NCI-H345 treated with DMSO at 0.1 percent for 48 hours (cell line): ENCODE measurements at regions not wholly inside any gene's neighbourhood (a gene's known extent, or its start where the extent isn't known, plus 50 kb on each side); places are given as distances from the start of the nearest gene placed in this dataset.

Experiments used
- DNase-seq: peaks from one replicate; lab custom pipeline; 2025; ENCODE audit not compliant: unreplicated experiment; lab: John Stamatoyannopoulos, UW

DNA sequence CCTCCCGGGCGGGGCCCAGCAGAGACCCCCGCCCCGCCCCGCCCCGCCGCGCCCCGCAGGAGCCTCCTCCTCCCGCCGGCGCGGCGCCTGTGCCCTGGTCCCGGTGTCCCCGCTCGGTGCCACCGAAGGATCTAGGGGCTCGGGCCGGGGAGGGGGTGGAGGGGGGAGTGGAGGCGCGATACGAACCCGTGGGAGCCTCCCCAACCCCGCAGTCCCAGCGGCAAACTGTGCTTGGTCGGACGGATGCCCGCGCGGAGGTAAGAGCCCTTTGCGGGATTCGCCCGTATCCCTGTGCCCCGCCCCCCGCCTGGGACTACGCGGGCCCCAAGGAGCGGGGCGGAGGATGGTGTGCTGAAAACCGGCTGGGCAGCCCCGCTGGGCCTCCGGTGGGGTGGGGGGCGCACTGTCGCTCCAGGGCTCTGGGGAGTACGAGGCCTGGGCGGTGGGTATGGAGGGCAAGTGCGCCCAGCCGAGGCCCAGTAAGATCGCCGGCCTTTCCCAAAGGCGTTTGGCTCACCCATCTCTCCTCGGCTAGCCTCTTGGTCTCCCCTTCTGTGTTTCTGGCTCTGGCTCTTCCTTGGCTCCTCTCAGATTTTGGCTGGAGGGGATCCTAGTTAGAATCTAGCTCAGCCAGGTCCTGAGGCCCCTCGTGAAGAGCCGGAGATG lies 65.6 kb upstream of the POLG start:
- no peak for DNase-seq

DNA sequence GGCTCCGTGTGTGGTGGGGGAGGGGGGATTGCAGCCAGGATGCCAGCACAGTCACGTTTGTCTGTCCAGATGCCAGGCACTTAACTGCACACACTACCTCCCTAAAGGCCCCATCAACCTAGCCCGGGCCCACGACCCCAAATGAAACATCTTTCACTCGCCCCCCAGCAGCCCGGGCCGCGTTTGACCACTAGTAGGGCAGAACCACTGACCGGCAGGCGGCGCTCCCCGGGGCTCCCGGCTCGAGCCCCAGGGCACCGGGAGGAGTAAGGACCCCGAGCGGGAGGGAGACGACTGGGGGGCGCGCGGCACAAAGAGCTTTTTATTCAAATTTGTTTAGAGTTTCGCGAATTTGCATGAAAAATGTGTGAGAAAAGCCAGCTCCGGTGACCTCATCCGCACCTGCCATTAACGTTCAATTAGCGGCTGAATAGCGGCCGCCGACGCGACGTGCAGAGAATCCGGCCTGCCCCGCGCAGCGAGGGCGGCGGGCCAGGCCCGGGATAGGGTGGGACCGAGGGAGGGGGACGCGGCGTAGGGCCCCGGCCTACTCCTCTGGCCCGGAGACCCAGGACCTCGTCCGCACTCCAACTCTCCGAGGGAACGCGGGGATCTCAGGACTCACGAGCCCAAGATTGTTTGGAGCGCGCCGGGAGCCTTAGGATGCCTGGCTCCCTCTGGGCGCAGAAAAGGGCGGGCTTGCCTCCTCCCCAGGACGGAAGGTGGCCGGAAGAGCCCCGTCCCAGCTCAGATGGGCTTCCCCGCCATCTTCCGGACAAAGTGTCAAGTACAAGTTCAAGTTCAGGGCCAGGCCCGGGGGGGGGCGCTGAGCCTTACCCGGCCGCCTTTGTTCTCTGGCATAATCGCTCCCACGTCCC lies 64.9 kb upstream of the POLG start:
- DNase-seq: peak; percentile 14

GRCh38 chr15:89398896-89399237 lies 64.2 kb upstream of the POLG start:
- DNase-seq: no peak

- no peak for DNase-seq
Observed at GRCh38 chr15:89397653-89398023, 63.0 kb upstream of the POLG start.

DNA sequence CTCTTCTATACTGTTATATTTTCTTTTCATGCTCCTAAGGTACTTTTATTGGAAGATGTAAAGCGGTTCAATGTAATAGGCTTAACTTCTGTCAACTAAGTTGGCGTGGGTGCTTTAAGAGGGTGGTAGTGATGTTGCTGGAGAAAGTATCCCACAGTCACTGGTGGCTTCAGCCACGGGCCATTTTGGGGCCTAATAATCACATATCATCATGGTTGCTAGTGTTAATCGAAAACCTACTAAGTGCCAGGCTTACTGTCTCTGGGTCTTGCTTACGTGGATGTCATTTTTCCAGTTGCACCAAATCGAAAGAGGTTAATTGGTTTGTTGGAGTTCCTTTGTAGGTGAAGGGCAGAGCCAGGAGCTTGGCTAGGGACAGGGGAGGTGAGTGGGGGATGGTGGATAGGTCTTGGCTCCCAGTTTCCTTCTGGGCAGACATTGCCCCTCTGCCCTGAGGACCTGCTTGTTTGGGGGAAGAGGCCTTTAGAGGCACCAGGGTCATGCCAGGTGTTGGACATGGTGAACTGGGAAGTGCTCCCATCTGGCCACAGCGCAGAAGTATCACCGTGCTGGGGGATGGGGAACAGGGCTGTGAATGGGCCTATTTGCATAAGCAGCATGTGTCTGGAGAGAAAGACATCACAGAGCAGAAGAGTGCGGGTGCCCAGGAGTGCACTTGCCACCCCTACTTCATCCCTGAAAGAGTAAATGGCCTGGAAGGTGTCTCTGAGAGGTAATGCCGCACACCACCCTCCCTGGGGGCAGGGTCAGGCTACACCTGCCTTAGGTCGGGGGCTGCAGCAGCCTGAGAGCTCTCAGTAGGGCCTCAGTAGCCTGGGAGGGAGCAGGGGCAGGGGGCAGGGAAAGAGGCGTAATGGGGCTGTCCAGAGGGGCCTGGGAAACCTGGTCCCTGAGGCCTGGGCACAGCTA lies 62.4 kb upstream of the POLG start:
- DNase-seq: no peak

GRCh38 chr15:89395996-89396395 lies 61.4 kb upstream of the POLG start:
- DNase-seq: no peak

DNA sequence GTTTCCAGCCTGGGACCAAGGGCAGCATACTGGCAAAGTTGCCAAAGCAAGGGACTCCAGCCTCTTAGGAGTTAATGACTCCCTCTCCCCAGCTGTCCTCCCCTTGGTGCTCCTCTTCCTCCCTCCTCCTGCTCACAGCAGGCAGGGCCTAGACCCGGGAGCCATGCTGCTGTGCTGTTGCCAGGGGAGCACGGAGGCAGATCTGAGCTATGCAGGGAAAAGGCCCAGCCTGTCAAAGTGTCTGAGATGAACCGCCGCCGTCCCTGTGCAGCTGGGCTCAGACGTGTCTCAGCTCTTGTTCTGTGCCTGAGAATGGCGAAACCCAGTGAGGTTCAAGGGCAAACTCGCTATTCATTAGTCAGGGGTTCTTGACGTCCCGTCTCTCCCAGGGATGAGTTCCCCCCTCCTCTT lies 60.8 kb upstream of the POLG start:
- no peak for DNase-seq

DNA sequence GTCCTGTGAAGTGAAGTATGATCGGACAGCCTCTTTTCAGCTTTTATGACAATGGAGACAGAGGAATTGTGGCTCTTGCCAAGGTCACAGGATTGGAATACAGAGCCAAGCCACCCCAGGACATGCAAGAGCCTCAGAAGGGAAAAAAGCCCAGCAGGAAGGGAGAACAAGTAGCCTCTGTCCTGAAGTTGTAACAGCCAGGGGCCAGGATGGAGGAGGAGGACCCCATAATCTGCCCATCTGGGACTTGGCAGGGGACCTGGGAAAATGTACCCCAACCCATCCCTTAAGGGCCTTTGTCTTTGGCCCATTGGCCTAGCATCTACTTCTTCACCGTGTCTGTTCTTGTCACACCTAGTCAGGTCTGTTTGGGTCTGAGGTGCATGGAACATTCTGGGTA lies 60.4 kb upstream of the POLG start:
- no peak for DNase-seq

DNA sequence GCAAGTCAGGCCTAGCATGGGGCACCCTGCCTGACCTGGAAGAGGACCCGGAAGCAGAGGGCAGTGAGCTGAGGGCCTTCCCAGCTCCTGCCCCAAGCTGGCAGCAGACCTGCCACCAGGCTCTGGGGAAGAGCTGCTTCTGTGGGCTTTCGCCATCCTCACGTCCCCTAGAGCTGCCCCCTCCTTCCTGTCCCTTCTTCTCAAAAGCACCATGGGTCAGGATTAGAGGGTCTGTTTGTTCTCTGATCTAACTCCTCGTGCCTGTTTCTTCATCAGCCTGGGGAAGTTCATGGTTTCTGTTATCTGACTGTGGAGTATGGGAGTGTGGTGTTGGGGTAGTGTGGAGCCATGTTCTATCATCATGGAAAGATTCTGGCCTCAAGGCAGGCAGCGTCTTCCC lies 58.4 kb upstream of the POLG start:
- no peak for DNase-seq

- DNase-seq: no peak
Observed at GRCh38 chr15:89391685-89392257, 57.1 kb upstream of the POLG start.

GRCh38 chr15:89389841-89390603 lies 55.4 kb upstream of the POLG start:
- no peak for DNase-seq

DNA sequence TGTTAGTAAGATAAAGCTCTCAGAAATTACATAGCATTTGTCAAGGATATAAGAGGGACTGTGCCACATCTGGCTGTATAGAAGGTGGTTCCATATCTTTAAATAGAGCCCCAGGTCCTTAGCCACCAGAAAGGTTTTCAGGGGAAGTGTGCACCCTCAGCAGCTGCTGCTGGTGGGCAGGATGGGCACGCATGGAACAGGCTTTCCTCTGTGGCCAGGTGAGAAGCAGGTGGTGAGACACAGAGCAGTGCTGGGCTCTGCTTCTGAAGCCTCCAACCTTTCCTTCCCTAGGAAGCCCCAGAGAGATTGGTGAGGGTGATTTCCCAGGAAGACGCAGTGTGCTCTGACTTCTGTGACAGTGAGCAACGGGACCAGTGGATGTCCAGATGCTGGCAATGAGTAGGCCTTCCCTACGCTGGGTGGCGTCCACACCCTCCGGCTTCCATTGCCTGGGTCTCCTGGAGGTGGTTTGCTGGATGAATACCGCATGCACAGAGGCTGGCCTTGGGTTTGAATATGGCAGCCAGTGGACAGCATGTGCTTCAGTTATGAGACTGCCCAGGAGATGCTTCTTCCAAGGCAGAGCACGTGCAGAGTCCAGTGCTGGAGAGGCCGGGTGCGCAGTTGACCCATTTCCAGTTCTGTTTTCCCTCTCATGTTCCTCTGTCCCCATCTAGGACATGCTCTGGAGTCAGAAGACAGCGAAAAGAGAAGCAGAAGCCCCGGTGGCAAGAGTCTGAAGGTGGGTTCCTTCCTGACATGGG lies 52.7 kb upstream of the POLG start:
- no peak for DNase-seq

DNA sequence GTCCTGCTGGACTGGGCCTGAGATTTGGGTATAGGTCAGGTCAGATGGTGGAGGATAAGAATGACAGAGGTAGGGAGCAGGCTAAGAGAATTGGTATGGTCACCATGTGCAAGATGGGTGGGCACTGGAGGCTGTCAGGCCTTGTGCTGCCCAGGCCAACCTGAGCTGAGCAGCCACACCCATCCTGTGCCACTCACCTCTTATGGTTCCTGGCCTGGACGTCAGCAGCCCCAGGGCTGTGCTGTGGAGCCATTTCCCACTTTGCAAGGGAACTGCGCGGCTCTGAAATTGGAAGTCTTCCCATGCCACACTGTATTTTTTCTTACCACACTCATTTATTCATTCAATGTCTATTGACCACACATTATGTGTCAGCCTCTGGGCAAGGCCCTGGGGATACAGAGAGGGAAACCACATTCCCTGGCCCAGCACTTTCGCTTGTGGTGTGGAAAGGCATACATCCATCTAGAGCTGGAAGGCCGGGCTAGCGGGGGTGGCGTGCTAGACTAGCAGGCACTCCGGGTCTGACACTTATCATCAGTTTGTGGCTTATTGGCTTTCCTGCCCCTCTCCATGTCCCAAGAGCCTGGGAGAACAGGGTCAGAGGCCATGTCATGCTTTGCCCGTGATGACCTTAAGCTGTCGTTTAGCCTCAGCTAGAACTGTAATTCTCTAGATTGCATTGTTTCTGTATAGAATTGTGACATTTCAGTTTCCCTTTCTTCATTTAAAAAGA lies 51.1 kb upstream of the POLG start:
- DNase-seq: no peak
